ENCODE measurements at regions not wholly inside any gene's neighbourhood (a gene's known extent, or its start where the extent isn't known, plus 50 kb on each side); places are given as distances from the start of the nearest gene placed in this dataset.

DNA sequence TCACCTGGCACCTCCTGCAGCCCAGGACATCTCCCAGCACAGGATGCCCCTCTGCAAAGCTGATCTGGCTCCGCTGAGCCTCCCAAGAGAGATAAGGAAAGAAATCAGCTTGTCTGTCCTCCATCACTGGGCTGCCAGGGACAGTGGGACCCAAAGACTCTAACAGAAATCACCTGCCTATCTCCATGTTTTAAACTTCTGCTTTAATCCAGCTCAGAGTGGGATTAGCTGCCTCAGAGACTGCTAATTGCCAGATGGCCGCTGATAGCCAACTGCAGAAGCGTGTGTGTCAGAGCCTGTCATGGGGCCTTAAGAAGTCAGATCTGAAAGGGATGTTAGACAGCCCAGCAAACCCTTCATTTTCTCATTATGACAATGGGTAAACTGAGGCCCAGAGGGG, 389.4 kb upstream of the KLHL29 start:
- no peaks in the 10 kb centered on the region for H3K9me3 ChIP-seq (ENCODE audit: control insufficient read depth, low read depth, low read length)
- H3K36me3 ChIP-seq (ENCODE audit: control insufficient read depth, insufficient read depth, low read length), result no peaks in the 10 kb centered on the region
- no peaks in the 10 kb centered on the region for H3K4me1 ChIP-seq (ENCODE audit: control insufficient read depth, insufficient read depth, low read length)
- no peak for DNase-seq
- no CpG with 5 or more reads among the region's 3 CpGs for WGBS (ENCODE audit: insufficient coverage, low lambda C conversion rate)
- H3K27me3 ChIP-seq (ENCODE audit: control insufficient read depth, insufficient read depth, low read length), result no peaks in the 10 kb centered on the region
- H3K4me3 ChIP-seq (ENCODE audit: low read length), result no peak overlapping the region
- H3K27ac ChIP-seq (ENCODE audit: low read length), result no peak overlapping the region

DNA sequence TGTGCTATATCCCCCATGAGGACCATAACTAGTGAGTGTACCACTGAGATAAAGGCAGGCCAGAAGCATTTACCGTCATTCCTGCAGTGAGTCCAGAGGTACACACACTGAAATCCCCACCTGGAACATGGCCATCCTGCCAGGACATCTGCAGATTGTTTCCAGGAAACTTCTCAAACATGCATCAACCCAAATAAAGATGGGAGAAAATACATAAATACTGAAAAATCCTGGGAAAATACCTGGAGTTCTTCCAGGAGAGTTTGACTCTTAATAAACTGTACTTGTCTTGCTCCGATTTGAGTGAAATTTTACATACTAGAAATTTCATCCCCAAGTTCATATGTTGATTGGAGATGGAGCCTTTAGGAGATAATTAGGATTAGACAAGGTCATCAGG, 388.1 kb upstream of the KLHL29 start:
- WGBS (ENCODE audit: insufficient coverage, low lambda C conversion rate), result no CpG with 5 or more reads among the region's 2 CpGs
- Histone ChIP-seq H3K4me1 (ENCODE audit: control insufficient read depth, insufficient read depth, low read length) (no peaks in the 10 kb centered on the region), H3K27me3 (ENCODE audit: control insufficient read depth, insufficient read depth, low read length) (no peaks in the 10 kb centered on the region), H3K36me3 (ENCODE audit: control insufficient read depth, insufficient read depth, low read length) (no peaks in the 10 kb centered on the region), H3K4me3 (ENCODE audit: low read length) (no peak overlapping the region), H3K27ac (ENCODE audit: low read length) (no peak overlapping the region), H3K9me3 (ENCODE audit: control insufficient read depth, low read depth, low read length) (no peaks in the 10 kb centered on the region)
- no peak for DNase-seq

DNA sequence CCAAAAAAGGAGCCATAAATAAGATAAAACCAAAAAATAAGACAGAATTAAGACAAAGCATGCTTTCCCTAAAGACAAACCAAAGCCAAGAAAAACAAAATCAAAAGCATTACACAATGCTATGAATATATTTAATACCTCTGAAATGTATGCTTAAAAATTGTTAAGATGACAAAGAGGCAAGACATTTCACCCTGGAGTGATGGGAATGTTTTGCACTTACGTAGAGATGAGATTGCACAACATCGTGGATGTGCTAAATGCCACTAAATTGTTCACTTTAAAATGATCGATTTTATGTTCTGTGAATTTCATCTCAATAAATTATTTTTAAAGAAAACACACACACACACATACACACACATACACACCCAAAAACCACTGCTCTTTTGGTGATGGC, 386.6 kb upstream of the KLHL29 start:
- no peak for DNase-seq
- Histone ChIP-seq H3K27me3 (ENCODE audit: control insufficient read depth, insufficient read depth, low read length) (no peaks in the 10 kb centered on the region), H3K27ac (ENCODE audit: low read length) (no peak overlapping the region), H3K4me3 (ENCODE audit: low read length) (no peak overlapping the region), H3K36me3 (ENCODE audit: control insufficient read depth, insufficient read depth, low read length) (no peaks in the 10 kb centered on the region), H3K9me3 (ENCODE audit: control insufficient read depth, low read depth, low read length) (no peaks in the 10 kb centered on the region), H3K4me1 (ENCODE audit: control insufficient read depth, insufficient read depth, low read length) (no peaks in the 10 kb centered on the region)
- 100% methylated on average over 1 of the region's 3 CpGs for WGBS (ENCODE audit: insufficient coverage, low lambda C conversion rate)

DNA sequence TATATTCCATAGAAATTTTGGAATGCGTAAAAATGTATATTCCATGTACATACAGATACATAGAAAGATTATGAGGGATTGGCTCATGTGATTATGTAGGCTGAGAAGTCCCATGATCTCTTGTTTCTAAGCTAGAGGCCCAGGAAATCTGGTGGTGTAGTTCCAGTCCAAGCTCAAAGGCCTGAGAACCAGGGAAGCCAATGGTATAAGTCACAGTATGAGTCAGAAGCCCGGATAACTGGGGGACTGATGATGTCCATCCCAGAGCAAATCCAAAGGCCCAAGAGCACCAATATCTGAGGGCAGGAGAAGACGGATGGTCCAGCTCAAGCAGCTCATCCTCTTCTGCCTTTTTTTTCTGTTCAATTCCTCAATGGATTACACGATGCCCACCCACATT, 385.0 kb upstream of the KLHL29 start:
- Histone ChIP-seq H3K27me3 (ENCODE audit: control insufficient read depth, insufficient read depth, low read length) (no peaks in the 10 kb centered on the region), H3K36me3 (ENCODE audit: control insufficient read depth, insufficient read depth, low read length) (no peaks in the 10 kb centered on the region)
- 100% methylated on average over 1 of the region's 4 CpGs for WGBS (ENCODE audit: insufficient coverage, low lambda C conversion rate)

DNA sequence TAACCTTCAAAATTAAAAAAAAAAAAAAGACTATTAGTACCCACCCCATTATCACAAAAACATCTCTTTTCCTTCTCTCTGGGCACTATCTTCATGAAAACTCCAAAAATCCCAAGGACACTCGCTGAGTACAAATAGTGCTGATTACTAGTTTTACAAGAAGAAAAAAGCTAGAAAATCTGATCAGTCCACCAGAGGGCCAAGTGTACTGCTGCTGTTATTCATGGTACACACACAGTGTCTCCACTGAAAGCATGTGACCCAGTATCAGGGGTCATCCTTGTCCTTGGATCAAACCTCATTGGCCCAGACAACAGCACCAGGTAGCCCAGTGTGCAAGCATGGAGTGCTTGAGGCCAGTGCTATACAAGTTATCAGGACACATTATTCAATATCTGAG, 382.7 kb upstream of the KLHL29 start:
- Histone ChIP-seq H3K4me3 (ENCODE audit: low read length) (no peak overlapping the region), H3K27ac (ENCODE audit: low read length) (no peak overlapping the region), H3K9me3 (ENCODE audit: control insufficient read depth, low read depth, low read length) (no peaks in the 10 kb centered on the region), H3K27me3 (ENCODE audit: control insufficient read depth, insufficient read depth, low read length) (no peaks in the 10 kb centered on the region), H3K4me1 (ENCODE audit: control insufficient read depth, insufficient read depth, low read length) (no peaks in the 10 kb centered on the region), H3K36me3 (ENCODE audit: control insufficient read depth, insufficient read depth, low read length) (no peaks in the 10 kb centered on the region)
- peak; percentile 27 to 49 for DNase-seq
- 88% methylated on average over 1 of the region's 1 CpG for WGBS (ENCODE audit: insufficient coverage, low lambda C conversion rate)

More for the DNA sequence above, 385.0 kb upstream of the KLHL29 start:
- H3K4me1 ChIP-seq (ENCODE audit: control insufficient read depth, insufficient read depth, low read length), result no peaks in the 10 kb centered on the region
- no peak overlapping the region for H3K27ac ChIP-seq (ENCODE audit: low read length)
- DNase-seq, result no peak
- no peak overlapping the region for H3K4me3 ChIP-seq (ENCODE audit: low read length)
- H3K9me3 ChIP-seq (ENCODE audit: control insufficient read depth, low read depth, low read length), result no peaks in the 10 kb centered on the region

DNA sequence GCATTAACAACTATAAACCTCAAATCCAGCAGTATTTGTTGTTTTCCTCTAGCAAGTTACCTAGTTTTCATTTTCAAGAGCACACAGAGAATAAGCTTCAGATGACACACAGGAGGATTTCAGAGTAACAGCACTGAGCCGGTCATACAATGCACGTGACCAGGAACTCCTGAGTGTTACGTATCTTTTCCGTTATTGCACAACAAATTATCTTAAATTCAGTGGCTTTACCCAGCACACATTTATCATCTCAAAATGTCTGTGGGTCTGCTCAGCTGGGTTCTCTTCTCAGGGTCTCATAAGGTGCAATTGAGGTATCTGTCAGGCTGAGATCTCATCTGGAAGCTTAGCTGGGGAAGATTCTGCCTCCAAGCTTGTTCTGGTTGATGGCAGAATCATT, 379.5 kb upstream of the KLHL29 start:
- H3K9me3 ChIP-seq (ENCODE audit: control insufficient read depth, low read depth, low read length), result no peaks in the 10 kb centered on the region
- no peaks in the 10 kb centered on the region for H3K27me3 ChIP-seq (ENCODE audit: control insufficient read depth, insufficient read depth, low read length)
- no peak overlapping the region for H3K4me3 ChIP-seq (ENCODE audit: low read length)
- no CpG with 5 or more reads among the region's 4 CpGs for WGBS (ENCODE audit: insufficient coverage, low lambda C conversion rate)
- no peak overlapping the region for H3K27ac ChIP-seq (ENCODE audit: low read length)
- no peak for DNase-seq
- H3K36me3 ChIP-seq (ENCODE audit: control insufficient read depth, insufficient read depth, low read length), result no peaks in the 10 kb centered on the region
- peaks cover 4% of the 10 kb centered on the region for H3K4me1 ChIP-seq (ENCODE audit: control insufficient read depth, insufficient read depth, low read length)

DNA sequence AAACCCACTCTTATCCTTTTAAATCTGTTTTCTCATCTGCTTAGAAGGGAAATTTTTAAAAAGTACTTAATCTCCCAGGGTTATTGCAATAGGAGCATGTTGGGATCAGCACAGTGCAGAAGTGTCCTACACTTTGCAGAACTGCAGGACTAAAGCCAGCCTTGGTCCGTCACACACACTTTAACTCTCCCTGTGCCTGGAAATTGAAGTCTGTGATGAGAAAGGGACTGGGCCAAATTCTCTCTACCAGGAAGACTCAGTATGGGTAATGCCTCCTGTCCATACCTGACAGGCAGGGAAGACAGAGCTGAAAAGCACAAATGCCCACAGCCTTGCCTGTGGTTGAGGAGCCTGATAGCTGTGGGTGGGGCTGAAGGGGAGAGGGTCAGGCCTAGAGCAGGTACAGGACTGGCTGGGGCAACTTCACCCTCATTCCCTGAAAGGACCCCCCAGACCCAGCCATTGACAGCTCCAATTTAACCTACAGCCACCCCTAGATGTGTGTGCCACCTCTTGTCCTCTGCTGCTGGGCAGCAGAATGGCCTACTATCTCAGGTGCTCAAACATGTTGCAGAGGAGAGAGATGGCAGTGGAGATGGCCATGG, 377.2 kb upstream of the KLHL29 start:
- no peaks in the 10 kb centered on the region for H3K36me3 ChIP-seq (ENCODE audit: control insufficient read depth, insufficient read depth, low read length)
- DNase-seq, result no peak
- no CpG with 5 or more reads among the region's 1 CpG for WGBS (ENCODE audit: insufficient coverage, low lambda C conversion rate)
- H3K4me1 ChIP-seq (ENCODE audit: control insufficient read depth, insufficient read depth, low read length), result peaks cover 4% of the 10 kb centered on the region
- no peak overlapping the region for H3K27ac ChIP-seq (ENCODE audit: low read length)
- no peaks in the 10 kb centered on the region for H3K27me3 ChIP-seq (ENCODE audit: control insufficient read depth, insufficient read depth, low read length)
- no peak overlapping the region for H3K4me3 ChIP-seq (ENCODE audit: low read length)
- H3K9me3 ChIP-seq (ENCODE audit: control insufficient read depth, low read depth, low read length), result no peaks in the 10 kb centered on the region

DNA sequence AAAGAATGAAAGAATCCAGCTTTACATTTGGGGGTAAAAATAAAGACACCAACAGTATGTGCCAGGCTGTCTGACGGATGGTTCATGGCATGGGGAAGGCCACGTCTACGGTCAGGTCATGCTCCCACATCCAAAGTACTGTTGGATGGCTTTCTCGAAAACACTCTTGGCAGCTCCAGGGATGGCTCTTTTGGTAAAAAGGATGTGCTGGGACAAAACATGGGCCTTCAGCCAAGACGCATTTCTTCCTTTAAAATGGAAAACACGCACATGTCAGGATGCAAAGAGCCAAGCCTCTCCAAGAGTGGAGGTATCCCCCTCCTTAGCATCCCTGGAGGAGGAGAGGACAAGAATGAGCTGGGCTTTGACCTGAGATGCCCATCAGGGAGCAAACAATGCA, 376.5 kb upstream of the KLHL29 start:
- Histone ChIP-seq H3K27ac (ENCODE audit: low read length) (no peak overlapping the region), H3K36me3 (ENCODE audit: control insufficient read depth, insufficient read depth, low read length) (no peaks in the 10 kb centered on the region), H3K27me3 (ENCODE audit: control insufficient read depth, insufficient read depth, low read length) (no peaks in the 10 kb centered on the region), H3K9me3 (ENCODE audit: control insufficient read depth, low read depth, low read length) (no peaks in the 10 kb centered on the region), H3K4me3 (ENCODE audit: low read length) (no peak overlapping the region), H3K4me1 (ENCODE audit: control insufficient read depth, insufficient read depth, low read length) (peaks cover 4% of the 10 kb centered on the region)
- WGBS (ENCODE audit: insufficient coverage, low lambda C conversion rate), result no CpG with 5 or more reads among the region's 6 CpGs
- DNase-seq, result no peak

DNA sequence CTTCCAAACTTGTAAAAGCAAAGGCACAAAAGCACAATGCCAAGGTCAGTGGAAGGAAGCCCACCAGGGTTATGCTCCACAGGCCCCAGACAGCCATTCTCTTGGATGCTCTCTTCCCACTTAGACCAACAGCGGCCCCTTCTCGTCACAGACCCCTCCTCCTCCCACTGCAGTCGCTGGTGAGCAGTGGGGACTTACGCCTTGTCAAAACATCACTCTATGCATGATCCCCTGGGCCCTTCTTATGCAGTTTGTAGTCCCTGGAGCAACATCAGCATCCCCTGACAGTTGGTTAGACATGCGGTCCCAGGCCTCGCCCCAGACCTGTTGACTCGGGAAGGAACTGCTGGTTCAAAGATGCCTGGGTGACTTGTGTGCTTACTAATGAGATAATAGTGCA, 376.0 kb upstream of the KLHL29 start:
- no peak for DNase-seq
- Histone ChIP-seq H3K4me3 (ENCODE audit: low read length) (no peak overlapping the region), H3K36me3 (ENCODE audit: control insufficient read depth, insufficient read depth, low read length) (no peaks in the 10 kb centered on the region), H3K27ac (ENCODE audit: low read length) (no peak overlapping the region), H3K4me1 (ENCODE audit: control insufficient read depth, insufficient read depth, low read length) (peaks cover 4% of the 10 kb centered on the region), H3K9me3 (ENCODE audit: control insufficient read depth, low read depth, low read length) (no peaks in the 10 kb centered on the region), H3K27me3 (ENCODE audit: control insufficient read depth, insufficient read depth, low read length) (no peaks in the 10 kb centered on the region)
- WGBS (ENCODE audit: insufficient coverage, low lambda C conversion rate), result no CpG with 5 or more reads among the region's 7 CpGs

DNA sequence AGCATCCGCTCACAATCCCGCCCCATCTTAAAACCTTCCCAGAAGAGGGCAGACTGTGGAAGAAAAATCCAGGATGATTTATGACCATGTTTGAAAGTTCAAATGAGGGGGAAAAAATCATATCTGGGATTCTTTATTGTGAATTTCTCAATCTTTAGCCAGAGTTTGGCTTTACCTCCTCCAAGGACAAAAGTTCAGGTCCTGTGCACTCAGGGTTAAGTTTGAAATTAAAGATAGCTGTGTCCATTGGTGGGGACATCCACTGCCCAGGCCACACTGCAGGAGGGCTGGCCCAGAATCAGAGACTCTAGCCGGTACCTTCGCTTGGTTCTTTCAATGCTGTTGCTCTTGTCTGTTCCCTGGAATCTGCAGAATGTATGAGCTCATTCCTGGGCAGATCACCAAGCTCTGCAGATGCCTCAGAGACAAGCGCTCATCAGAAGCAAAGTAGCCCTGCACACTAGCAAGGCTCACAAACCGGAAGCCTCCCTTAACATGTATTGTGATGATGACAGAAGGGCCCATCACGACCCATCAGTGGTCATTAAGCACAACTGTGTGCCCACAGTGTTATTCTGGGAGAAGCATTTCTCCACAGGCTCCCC, 375.3 kb upstream of the KLHL29 start:
- H3K27ac ChIP-seq (ENCODE audit: low read length), result no peak overlapping the region
- DNase-seq, result peak; percentile 58 to 60
- H3K9me3 ChIP-seq (ENCODE audit: control insufficient read depth, low read depth, low read length), result no peaks in the 10 kb centered on the region
- 86% methylated on average over 2 of the region's 7 CpGs for WGBS (ENCODE audit: insufficient coverage, low lambda C conversion rate)
- H3K36me3 ChIP-seq (ENCODE audit: control insufficient read depth, insufficient read depth, low read length), result no peaks in the 10 kb centered on the region
- H3K27me3 ChIP-seq (ENCODE audit: control insufficient read depth, insufficient read depth, low read length), result no peaks in the 10 kb centered on the region
- H3K4me1 ChIP-seq (ENCODE audit: control insufficient read depth, insufficient read depth, low read length), result peaks cover 4% of the 10 kb centered on the region
- no peak overlapping the region for H3K4me3 ChIP-seq (ENCODE audit: low read length)

DNA sequence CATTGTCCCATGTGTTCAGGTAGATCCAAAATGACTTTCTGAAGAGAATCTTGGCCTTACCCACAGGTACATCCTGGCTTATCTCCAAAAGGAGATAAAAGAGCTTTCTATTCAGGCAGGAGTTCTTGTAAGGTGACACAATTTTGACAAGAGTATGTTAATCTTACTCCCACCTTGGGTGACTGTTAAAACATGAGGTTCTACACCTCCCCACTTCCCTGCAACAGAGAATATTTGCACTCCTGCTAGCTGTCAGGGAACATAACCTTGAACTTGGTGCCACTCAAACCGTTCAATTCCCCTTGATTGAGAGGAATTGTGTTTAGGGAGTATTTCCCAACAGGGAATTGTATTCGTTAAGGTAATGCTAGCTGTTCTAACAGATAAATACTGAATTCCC, 372.5 kb upstream of the KLHL29 start:
- Histone ChIP-seq H3K4me3 (ENCODE audit: low read length) (no peak overlapping the region), H3K36me3 (ENCODE audit: control insufficient read depth, insufficient read depth, low read length) (no peaks in the 10 kb centered on the region), H3K4me1 (ENCODE audit: control insufficient read depth, insufficient read depth, low read length) (peaks cover 11% of the 10 kb centered on the region), H3K27me3 (ENCODE audit: control insufficient read depth, insufficient read depth, low read length) (no peaks in the 10 kb centered on the region), H3K27ac (ENCODE audit: low read length) (no peak overlapping the region), H3K9me3 (ENCODE audit: control insufficient read depth, low read depth, low read length) (no peaks in the 10 kb centered on the region)
- WGBS (ENCODE audit: insufficient coverage, low lambda C conversion rate), result no CpG with 5 or more reads among the region's 2 CpGs
- DNase-seq, result no peak
